ENCODE measurements at regions not wholly inside any gene's neighbourhood (a gene's known extent, or its start where the extent isn't known, plus 50 kb on each side); places are given as distances from the start of the nearest gene placed in this dataset.

DNA sequence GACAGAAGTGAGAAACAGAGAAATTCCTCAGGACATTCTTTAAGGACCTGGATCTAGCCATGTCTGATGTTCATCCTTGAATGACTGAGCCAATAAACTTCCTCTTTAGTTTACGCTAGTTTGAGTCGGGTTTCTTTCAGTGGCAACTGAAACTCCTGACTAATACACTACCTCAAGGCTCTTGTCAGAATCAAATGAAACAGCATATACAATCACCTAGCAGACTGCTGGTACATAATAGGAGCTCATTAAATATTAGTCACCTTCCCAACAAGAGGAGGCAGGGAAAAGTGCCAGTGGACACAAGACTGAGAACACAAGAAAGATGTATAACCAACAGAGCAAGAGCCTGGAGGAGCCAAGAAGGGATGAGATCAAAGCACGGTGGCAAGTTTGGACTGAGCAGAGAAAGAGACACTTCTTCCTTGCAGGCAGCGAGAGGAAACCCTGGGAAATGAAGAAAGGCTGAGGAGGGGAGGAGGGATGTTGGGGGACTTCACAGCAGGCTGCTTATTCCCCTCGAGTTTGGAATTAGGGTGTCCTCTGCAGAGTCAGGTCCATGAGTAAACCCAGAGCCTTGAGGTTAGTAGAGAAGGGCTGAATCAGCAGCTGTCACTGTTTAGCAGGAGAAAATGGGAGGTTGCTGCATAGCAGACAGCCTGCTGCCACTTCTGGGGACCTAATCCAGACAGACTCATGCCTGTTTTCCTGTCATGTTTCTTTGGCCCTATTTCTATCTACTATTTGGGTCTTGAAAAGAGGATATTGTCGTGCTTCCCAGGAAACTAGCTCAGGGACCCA is 73.3 kb downstream of the MRPL46 start:
- no peaks in the 10 kb centered on the region for H3K27me3 ChIP-seq
- peaks cover 0 to 8% of the 10 kb centered on the region in 2 donors for H3K9me3 ChIP-seq
- H3K36me3 ChIP-seq: no peaks in the 10 kb centered on the region
- no peak for TF ChIP-seq POLR2A (IDR thresholded peaks at IDR 0.05)
- TF ChIP-seq, protein P1, sequence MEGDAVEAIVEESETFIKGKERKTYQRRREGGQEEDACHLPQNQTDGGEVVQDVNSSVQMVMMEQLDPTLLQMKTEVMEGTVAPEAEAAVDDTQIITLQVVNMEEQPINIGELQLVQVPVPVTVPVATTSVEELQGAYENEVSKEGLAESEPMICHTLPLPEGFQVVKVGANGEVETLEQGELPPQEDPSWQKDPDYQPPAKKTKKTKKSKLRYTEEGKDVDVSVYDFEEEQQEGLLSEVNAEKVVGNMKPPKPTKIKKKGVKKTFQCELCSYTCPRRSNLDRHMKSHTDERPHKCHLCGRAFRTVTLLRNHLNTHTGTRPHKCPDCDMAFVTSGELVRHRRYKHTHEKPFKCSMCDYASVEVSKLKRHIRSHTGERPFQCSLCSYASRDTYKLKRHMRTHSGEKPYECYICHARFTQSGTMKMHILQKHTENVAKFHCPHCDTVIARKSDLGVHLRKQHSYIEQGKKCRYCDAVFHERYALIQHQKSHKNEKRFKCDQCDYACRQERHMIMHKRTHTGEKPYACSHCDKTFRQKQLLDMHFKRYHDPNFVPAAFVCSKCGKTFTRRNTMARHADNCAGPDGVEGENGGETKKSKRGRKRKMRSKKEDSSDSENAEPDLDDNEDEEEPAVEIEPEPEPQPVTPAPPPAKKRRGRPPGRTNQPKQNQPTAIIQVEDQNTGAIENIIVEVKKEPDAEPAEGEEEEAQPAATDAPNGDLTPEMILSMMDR (IDR thresholded peaks at IDR 0.05): no peak
- TF ChIP-seq POLR2AphosphoS5 (IDR thresholded peaks at IDR 0.05): no peak
- no peak overlapping the region for H3K27ac ChIP-seq
- no peak overlapping the region for H3K4me3 ChIP-seq
- no peak for DNase-seq (ENCODE audit: low spot score in 2 of 2)
- intact Hi-C loops (cut with DNase I; ENCODE audit: low total_unique reads): no loop called here
- no peaks in the 10 kb centered on the region for H3K4me1 ChIP-seq

DNA sequence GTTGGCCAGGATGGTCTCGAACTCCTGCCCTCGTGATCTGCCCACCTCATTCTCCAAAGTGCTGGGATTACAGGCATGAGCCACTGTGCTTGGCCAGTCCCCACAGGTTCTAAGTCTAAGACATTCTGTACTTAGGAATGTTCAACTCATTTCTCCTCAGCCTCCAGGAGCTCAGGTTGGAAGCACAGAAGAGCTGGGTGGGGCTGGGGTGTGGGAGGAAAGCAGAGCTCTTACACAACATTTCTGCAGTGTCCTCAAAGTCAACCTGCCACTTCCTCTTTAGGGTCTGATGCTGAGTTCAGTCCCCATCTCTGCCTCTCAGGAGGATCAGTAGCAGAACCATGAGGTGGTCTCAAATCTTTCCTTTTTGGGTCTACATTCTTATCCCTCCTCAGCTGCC is 75.5 kb downstream of the MRPL46 start:
- intact Hi-C loops (cut with DNase I; ENCODE audit: low total_unique reads): no loop called here

DNA sequence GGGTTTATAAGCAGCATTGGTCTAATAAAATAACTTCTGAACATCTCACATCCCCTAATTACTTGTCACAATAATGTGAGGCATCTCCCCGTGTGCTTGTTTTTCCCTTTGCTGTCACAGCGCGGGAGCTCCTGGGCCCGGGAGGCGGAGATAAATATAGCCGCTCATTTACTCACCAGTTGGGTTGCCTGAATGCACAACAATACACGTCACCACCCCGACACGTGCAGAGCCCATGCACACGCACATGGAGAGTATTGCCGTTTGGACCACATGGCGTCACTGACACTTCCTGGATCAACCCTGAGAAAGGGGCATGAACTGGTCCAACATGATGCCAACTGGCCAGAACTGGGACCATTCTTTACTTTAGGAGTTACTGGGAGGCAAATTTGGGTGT is 76.2 kb downstream of the MRPL46 start:
- Histone ChIP-seq H3K36me3 (no peaks in the 10 kb centered on the region), H3K27ac (no peak overlapping the region), H3K9me3 (peaks cover 0 to 8% of the 10 kb centered on the region in 2 donors), H3K4me3 (no peak overlapping the region), H3K4me1 (no peaks in the 10 kb centered on the region), H3K27me3 (no peaks in the 10 kb centered on the region)
- intact Hi-C loops (cut with DNase I; ENCODE audit: low total_unique reads): no loop called here
- TF ChIP-seq, protein P1 (IDR thresholded peaks at IDR 0.05): no peak
- no peak for TF ChIP-seq POLR2AphosphoS5 (IDR thresholded peaks at IDR 0.05)
- no peak for TF ChIP-seq POLR2A (IDR thresholded peaks at IDR 0.05)
- DNase-seq (ENCODE audit: low spot score in 2 of 2): no peak

More for the DNA sequence above, 75.5 kb downstream of the MRPL46 start:
- Histone ChIP-seq H3K4me1 (no peaks in the 10 kb centered on the region), H3K9me3 (peaks cover 0 to 8% of the 10 kb centered on the region in 2 donors), H3K36me3 (no peaks in the 10 kb centered on the region), H3K4me3 (no peak overlapping the region), H3K27me3 (no peaks in the 10 kb centered on the region), H3K27ac (no peak overlapping the region)
- TF ChIP-seq POLR2AphosphoS5 (IDR thresholded peaks at IDR 0.05) (no peak), POLR2A (IDR thresholded peaks at IDR 0.05) (no peak)
- TF ChIP-seq, protein P1 (IDR thresholded peaks at IDR 0.05): no peak
- DNase-seq (ENCODE audit: low spot score in 2 of 2): no peak

DNA sequence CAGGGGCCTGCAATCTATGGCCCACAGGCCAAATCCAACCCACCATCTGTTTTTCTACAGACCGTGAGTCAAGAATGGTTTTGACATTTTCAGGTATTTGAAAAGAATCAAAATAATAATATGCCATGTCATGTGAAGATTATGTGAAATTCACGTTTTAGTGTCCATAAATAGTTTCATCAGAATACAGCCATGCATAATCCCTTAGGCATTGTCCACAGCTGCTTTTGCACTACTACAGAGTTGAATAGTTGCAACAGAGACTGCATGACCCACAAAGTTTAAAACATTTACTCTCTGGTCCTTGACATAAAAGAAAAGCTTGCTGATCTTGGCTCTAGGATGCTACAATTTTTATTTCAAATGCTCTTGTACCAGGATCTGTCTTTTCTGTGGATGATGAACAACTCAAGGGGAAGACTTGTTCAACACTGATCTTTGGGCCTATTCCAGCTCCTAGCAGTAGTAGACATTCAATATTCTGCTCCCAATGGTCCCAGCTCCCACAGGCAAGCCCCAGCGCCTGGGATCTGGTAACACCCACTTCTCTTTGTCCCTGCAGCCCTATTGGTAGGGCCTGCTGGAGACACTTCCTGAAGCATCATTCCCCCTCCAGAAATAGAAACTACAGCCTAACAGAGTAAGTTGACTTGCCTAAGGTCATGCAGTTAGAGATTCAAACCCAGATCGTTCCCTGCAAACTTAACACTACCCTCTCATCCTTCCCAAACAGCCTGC is 76.9 kb downstream of the MRPL46 start:
- Histone ChIP-seq H3K27ac (no peak overlapping the region), H3K27me3 (no peaks in the 10 kb centered on the region), H3K36me3 (no peaks in the 10 kb centered on the region), H3K4me3 (no peak overlapping the region), H3K4me1 (no peaks in the 10 kb centered on the region), H3K9me3 (peaks cover 0 to 1% of the 10 kb centered on the region in 2 donors)
- no peak for DNase-seq (ENCODE audit: low spot score in 2 of 2)
- TF ChIP-seq POLR2AphosphoS5 (IDR thresholded peaks at IDR 0.05): no peak
- intact Hi-C loops (cut with DNase I; ENCODE audit: low total_unique reads): no loop called here

DNA sequence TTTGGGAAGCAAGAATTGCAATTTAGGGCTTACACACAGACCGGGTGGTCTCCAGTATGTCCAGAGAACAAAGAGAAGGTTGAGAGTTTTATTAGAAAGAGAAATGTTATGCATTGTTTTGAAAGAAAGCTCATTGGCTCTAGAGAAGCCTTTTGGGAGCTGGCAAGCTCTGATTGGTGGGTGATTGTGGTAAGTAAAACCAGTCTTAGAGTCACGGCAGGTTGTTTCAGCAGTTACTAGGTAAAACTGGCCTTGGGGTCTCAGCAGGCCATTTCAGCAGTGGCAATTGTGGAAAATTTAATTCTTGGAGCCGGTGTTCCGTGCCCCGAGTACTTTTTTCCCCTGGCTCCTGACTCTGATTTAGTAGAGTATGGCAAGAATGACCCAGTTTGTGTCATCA is 78.1 kb downstream of the MRPL46 start:
- intact Hi-C loops (cut with DNase I; ENCODE audit: low total_unique reads): no loop called here
- Histone ChIP-seq H3K27ac (no peak overlapping the region), H3K27me3 (no peaks in the 10 kb centered on the region), H3K36me3 (no peaks in the 10 kb centered on the region), H3K9me3 (no peaks in the 10 kb centered on the region), H3K4me3 (no peak overlapping the region), H3K4me1 (no peaks in the 10 kb centered on the region)
- TF ChIP-seq POLR2A (IDR thresholded peaks at IDR 0.05) (no peak), POLR2AphosphoS5 (IDR thresholded peaks at IDR 0.05) (no peak)
- TF ChIP-seq, protein P1 (IDR thresholded peaks at IDR 0.05): no peak
- no peak for DNase-seq (ENCODE audit: low spot score in 2 of 2)

Measured in breast epithelium (tissue), 4 donors.